Naive thymus-derived CD8-positive, alpha-beta T cell (primary cell): ENCODE measurements at regions not wholly inside any gene's neighbourhood (a gene's known extent, or its start where the extent isn't known, plus 50 kb on each side); places are given as distances from the start of the nearest gene placed in this dataset. TPM values are rescaled to one million over a fixed set of nuclear protein-coding genes. Genes with fewer than 3 reads are reported as not detected.

Experiments
- ATAC-seq, 2 donors: fragments of 150-1000 bp; cut with Tn5 transposase in 1 of 2; sonication (Bioruptor Pico), chemical (Tn5 transposase) in 1 of 2; 1 replicate in 1 of 2; 2 replicates in 1 of 2; pipeline ENCODE4 v1.10.0; 2021; ENCODE audit warnings: mild to moderate bottlenecking in 2 of 2, moderate library complexity in 2 of 2
- POLR2A ChIA-PET: fragments of 350-600 bp; sonication (Branson Sonifier 250); formaldehyde crosslinking; loops from one replicate; lab custom pipeline; 2021; ENCODE audit warnings: antibody characterized with exemption; lab: Charles Lee
- DNase-seq, 10 donors: peaks; one replicate each; pipeline versions ENCODE4 v3.0.0 to v3.0.0-alpha.2; 2020 to 2022
- H3K27ac Mint-ChIP-seq, 10 donors: one replicate each; pipeline ENCODE4 v1.8.0; 2020 to 2022; ENCODE audit warnings: mild to moderate bottlenecking in 10 of 10, mixed read lengths in 10 of 10, moderate library complexity in 4 of 10, inconsistent platforms in 1 of 10
- H3K27me3 Mint-ChIP-seq, 5 donors: one replicate each; pipeline ENCODE4 v1.8.0; 2021 to 2022; ENCODE audit warnings: mixed read lengths in 5 of 5
- H3K36me3 Mint-ChIP-seq, 3 donors: one replicate each; pipeline ENCODE4 v1.8.0; 2020 to 2022; ENCODE audit warnings: mixed read lengths in 3 of 3, mild to moderate bottlenecking in 2 of 3, inconsistent platforms in 1 of 3
- H3K4me1 Mint-ChIP-seq, 4 donors: one replicate each; pipeline ENCODE4 v1.8.0; 2021 to 2022; ENCODE audit warnings: mixed read lengths in 4 of 4
- H3K4me3 Mint-ChIP-seq, 10 donors: one replicate each; pipeline ENCODE4 v1.8.0; 2020 to 2022; ENCODE audit warnings: mild to moderate bottlenecking in 10 of 10, mixed read lengths in 10 of 10, moderate library complexity in 6 of 10, inconsistent platforms in 1 of 10
- H3K9me3 Mint-ChIP-seq, 9 donors: one replicate each; pipeline ENCODE4 v1.8.0; 2020 to 2022; ENCODE audit warnings: mixed read lengths in 9 of 9, mild to moderate bottlenecking in 3 of 9, inconsistent platforms in 1 of 9, moderate library complexity in 1 of 9
- microRNA-seq: library from miRNA; unstranded; fragments of <30 nt; microRNA quantifications from one replicate; pipeline ENCODE4 v1.2.0, GENCODE V29; 2022; ENCODE audit warnings: borderline microRNAs expressed

GRCh38 chr2:111709321-111709720 lies 174.7 kb downstream of the ANAPC1 start:
- Mint-ChIP-seq H3K27ac (no peak overlapping the region), H3K9me3 (peaks cover 0 to 1% (median 0%) of the 10 kb centered on the region in 9 donors), H3K4me1 (peaks cover 0 to 14% (median 0%) of the 10 kb centered on the region in 4 donors), H3K27me3 (no peaks in the 10 kb centered on the region), H3K36me3 (peaks cover 0 to 4% (median 0%) of the 10 kb centered on the region in 3 donors), H3K4me3 (no peak overlapping the region)
- POLR2A ChIA-PET: no interaction called here
- ATAC-seq: no peak
- DNase-seq: no peak

- Mint-ChIP-seq H3K36me3 (peaks cover 0 to 4% (median 0%) of the 10 kb centered on the region in 3 donors), H3K27me3 (no peaks in the 10 kb centered on the region), H3K4me1 (peaks cover 0 to 12% (median 0%) of the 10 kb centered on the region in 4 donors), H3K27ac (no peak overlapping the region), H3K4me3 (no peak overlapping the region), H3K9me3 (peaks cover 0 to 1% (median 0%) of the 10 kb centered on the region in 9 donors)
- POLR2A ChIA-PET: no interaction called here
- no peak for ATAC-seq
- no peak for DNase-seq
Measured at GRCh38 chr2:111710085-111710484, 173.9 kb downstream of the ANAPC1 start.

GRCh38 chr2:111710613-111711012 lies 173.4 kb downstream of the ANAPC1 start:
- Mint-ChIP-seq H3K36me3 (peaks cover 0 to 4% (median 0%) of the 10 kb centered on the region in 3 donors), H3K4me1 (peaks cover 0 to 6% (median 0%) of the 10 kb centered on the region in 4 donors), H3K27ac (peak overlapping the region in 1 of 10 donors; percentile 46), H3K9me3 (peaks cover 0 to 1% (median 0%) of the 10 kb centered on the region in 9 donors), H3K4me3 (no peak overlapping the region), H3K27me3 (no peaks in the 10 kb centered on the region)
- ATAC-seq: no peak
- DNase-seq: no peak
- POLR2A ChIA-PET: no interaction called here

- Mint-ChIP-seq H3K27ac (no peak overlapping the region), H3K36me3 (peaks cover 0 to 4% (median 0%) of the 10 kb centered on the region in 3 donors), H3K27me3 (no peaks in the 10 kb centered on the region), H3K4me1 (no peaks in the 10 kb centered on the region), H3K9me3 (peaks cover 0 to 1% (median 0%) of the 10 kb centered on the region in 9 donors), H3K4me3 (no peak overlapping the region)
- POLR2A ChIA-PET: no interaction called here
- DNase-seq (no peak), ATAC-seq (no peak)
Measured at GRCh38 chr2:111711270-111711669, 172.7 kb downstream of the ANAPC1 start.

GRCh38 chr2:111712361-111712760 lies 171.6 kb downstream of the ANAPC1 start:
- H3K36me3 Mint-ChIP-seq: peaks cover 0 to 4% (median 0%) of the 10 kb centered on the region in 3 donors
- POLR2A ChIA-PET: no interaction called here

GRCh38 chr2:111712940-111713515 lies 171.0 kb downstream of the ANAPC1 start:
- no peaks in the 10 kb centered on the region for H3K4me1 Mint-ChIP-seq

More at GRCh38 chr2:111712361-111712760, 171.6 kb downstream of the ANAPC1 start:
- no peak overlapping the region for H3K27ac Mint-ChIP-seq
- peaks cover 0 to 1% (median 0%) of the 10 kb centered on the region in 9 donors for H3K9me3 Mint-ChIP-seq
- no peak overlapping the region for H3K4me3 Mint-ChIP-seq
- ATAC-seq (no peak), DNase-seq (no peak)
- H3K4me1 Mint-ChIP-seq: no peaks in the 10 kb centered on the region
- no peaks in the 10 kb centered on the region for H3K27me3 Mint-ChIP-seq

GRCh38 chr2:111715987-111716904 lies 167.7 kb downstream of the ANAPC1 start:
- Mint-ChIP-seq H3K9me3 (peaks cover 0 to 1% (median 0%) of the 10 kb centered on the region in 9 donors), H3K36me3 (peaks cover 0 to 4% (median 0%) of the 10 kb centered on the region in 3 donors), H3K4me1 (no peaks in the 10 kb centered on the region), H3K27ac (no peak overlapping the region), H3K27me3 (no peaks in the 10 kb centered on the region), H3K4me3 (no peak overlapping the region)
- DNase-seq: no peak
- POLR2A ChIA-PET: no interaction called here
- ATAC-seq: no peak

More at GRCh38 chr2:111712940-111713515, 171.0 kb downstream of the ANAPC1 start:
- ATAC-seq: no peak
- peaks cover 0 to 1% (median 0%) of the 10 kb centered on the region in 9 donors for H3K9me3 Mint-ChIP-seq
- no peaks in the 10 kb centered on the region for H3K27me3 Mint-ChIP-seq
- no peak overlapping the region for H3K4me3 Mint-ChIP-seq
- no peak overlapping the region for H3K27ac Mint-ChIP-seq
- POLR2A ChIA-PET: no interaction called here
- peaks cover 0 to 4% (median 0%) of the 10 kb centered on the region in 3 donors for H3K36me3 Mint-ChIP-seq
- DNase-seq: no peak

GRCh38 chr2:111716905-111717775 lies 166.9 kb downstream of the ANAPC1 start:
- H3K9me3 Mint-ChIP-seq: no peaks in the 10 kb centered on the region
- no peak overlapping the region for H3K4me3 Mint-ChIP-seq
- H3K27me3 Mint-ChIP-seq: no peaks in the 10 kb centered on the region
- ATAC-seq (no peak), DNase-seq (no peak)
- peaks cover 0 to 2% (median 0%) of the 10 kb centered on the region in 3 donors for H3K36me3 Mint-ChIP-seq
- POLR2A ChIA-PET: no interaction called here
- peak overlapping the region in 1 of 10 donors; percentile 9 for H3K27ac Mint-ChIP-seq
- H3K4me1 Mint-ChIP-seq: no peaks in the 10 kb centered on the region

Small RNA genes in the stretch of these regions (microRNA-seq; reads per million reads assigned to microRNA genes)
- gene MIR4435-2: not detected
